ENCODE measurements at regions not wholly inside any gene's neighbourhood (a gene's known extent, or its start where the extent isn't known, plus 50 kb on each side); places are given as distances from the start of the nearest gene placed in this dataset.
A peak's percentile ranks its signal among the peaks of the same experiment; 100 is the strongest.

- peak in 1 of 5 donors; percentile 44 for DNase-seq
- Histone ChIP-seq H3K27me3 (peaks cover 0 to 20% (median 0%) of the 10 kb centered on the region in 9 donors), H3K9me3 (peaks cover 0 to 5% (median 0%) of the 10 kb centered on the region in 12 donors), H3K27ac (no peak overlapping the region), H3K36me3 (no peaks in the 10 kb centered on the region), H3K4me3 (no peak overlapping the region), H3K4me1 (peaks cover 0 to 5% (median 0%) of the 10 kb centered on the region in 12 donors)
- intact Hi-C loops (cut with DNase I): no loop called here
- no peak for ATAC-seq
- TF ChIP-seq, protein P1, sequence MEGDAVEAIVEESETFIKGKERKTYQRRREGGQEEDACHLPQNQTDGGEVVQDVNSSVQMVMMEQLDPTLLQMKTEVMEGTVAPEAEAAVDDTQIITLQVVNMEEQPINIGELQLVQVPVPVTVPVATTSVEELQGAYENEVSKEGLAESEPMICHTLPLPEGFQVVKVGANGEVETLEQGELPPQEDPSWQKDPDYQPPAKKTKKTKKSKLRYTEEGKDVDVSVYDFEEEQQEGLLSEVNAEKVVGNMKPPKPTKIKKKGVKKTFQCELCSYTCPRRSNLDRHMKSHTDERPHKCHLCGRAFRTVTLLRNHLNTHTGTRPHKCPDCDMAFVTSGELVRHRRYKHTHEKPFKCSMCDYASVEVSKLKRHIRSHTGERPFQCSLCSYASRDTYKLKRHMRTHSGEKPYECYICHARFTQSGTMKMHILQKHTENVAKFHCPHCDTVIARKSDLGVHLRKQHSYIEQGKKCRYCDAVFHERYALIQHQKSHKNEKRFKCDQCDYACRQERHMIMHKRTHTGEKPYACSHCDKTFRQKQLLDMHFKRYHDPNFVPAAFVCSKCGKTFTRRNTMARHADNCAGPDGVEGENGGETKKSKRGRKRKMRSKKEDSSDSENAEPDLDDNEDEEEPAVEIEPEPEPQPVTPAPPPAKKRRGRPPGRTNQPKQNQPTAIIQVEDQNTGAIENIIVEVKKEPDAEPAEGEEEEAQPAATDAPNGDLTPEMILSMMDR (IDR thresholded peaks at IDR 0.05): no peak
- no peak for TF ChIP-seq POLR2A (IDR thresholded peaks at IDR 0.05)
- 75 to 85% (median 80%) methylated on average over 9 to 11 of the region's 11 CpGs for WGBS, 4 donors
Observed at GRCh38 chr2:240203788-240204270, 63.4 kb upstream of the OTOS start.

DNA sequence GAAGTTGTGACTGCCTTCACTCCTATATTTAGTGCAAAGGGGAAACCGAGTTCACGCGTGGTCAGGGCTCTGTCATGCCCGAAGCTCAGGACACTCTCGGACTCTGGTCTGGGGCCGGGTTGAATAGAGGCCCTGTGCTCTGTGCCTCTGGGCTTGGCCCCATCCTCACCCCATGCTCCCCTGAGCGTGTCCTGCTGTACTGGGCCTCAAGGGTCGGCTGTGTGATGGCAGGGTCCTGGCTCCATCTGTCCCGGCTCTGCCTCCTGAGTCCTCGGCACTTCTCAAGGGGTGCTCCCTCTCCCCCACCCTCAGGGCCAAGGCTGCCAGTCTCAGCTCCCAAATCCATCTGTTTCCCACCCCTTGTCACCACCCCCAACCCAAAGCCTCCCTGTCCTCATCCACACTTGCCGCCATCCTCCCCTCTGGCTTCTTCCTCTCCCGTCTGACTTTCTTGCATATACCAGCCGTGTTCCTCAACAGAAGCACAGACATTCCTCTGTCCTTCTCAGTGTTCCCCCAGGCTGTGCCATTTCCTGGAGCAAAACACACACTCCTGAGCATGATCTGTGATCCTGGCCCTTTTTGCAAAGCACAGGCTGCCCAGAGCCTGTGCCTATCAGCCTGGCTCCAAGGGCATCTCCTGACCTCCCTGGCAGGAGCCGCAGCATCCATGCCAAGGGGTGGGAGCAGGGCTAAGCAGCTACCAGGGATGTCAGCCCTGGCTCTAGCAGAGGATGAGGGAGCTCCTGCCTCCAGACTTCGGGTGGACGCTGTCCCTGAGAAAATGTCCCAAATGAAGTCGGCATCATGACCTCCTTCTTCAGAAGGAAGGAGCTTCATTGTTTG lies 64.2 kb upstream of the OTOS start:
- Histone ChIP-seq H3K27me3 (peaks cover 0 to 20% (median 0%) of the 10 kb centered on the region in 9 donors), H3K4me3 (no peak overlapping the region), H3K27ac (no peak overlapping the region), H3K4me1 (peaks cover 0 to 5% (median 0%) of the 10 kb centered on the region in 12 donors), H3K36me3 (no peaks in the 10 kb centered on the region), H3K9me3 (peaks cover 0 to 5% (median 0%) of the 10 kb centered on the region in 12 donors)
- TF ChIP-seq POLR2A (IDR thresholded peaks at IDR 0.05): no peak
- DNase-seq (peak in 3 of 5 donors; percentile 20 to 53 (median 50)), ATAC-seq (peak; percentile 48 to 79 (median 72))
- 67 to 77% (median 75%) methylated on average over 17 of the region's 17 CpGs for WGBS, 4 donors
- intact Hi-C loops (cut with DNase I): no loop called here

GRCh38 chr2:240205348-240205747 lies 64.9 kb upstream of the OTOS start:
- Histone ChIP-seq H3K27ac (no peak overlapping the region), H3K27me3 (peaks cover 0 to 20% (median 0%) of the 10 kb centered on the region in 9 donors), H3K9me3 (peaks cover 0 to 5% (median 0%) of the 10 kb centered on the region in 12 donors), H3K4me3 (no peak overlapping the region), H3K4me1 (peaks cover 0 to 5% (median 0%) of the 10 kb centered on the region in 12 donors), H3K36me3 (no peaks in the 10 kb centered on the region)
- intact Hi-C loops (cut with DNase I): no loop called here
- DNase-seq: peak in 1 of 5 donors; percentile 57
- peak in 1 of 4 donors; percentile 24 for ATAC-seq
- TF ChIP-seq, protein P1 (IDR thresholded peaks at IDR 0.05): no peak
- TF ChIP-seq POLR2A (IDR thresholded peaks at IDR 0.05): no peak
- 34 to 46% (median 37%) methylated on average over 3 of the region's 3 CpGs for WGBS, 4 donors

- WGBS, 4 donors: 28 to 42% (median 31%) methylated on average over 2 of the region's 2 CpGs
- peaks cover 0 to 5% (median 0%) of the 10 kb centered on the region in 12 donors for H3K9me3 ChIP-seq
- TF ChIP-seq, protein P1 (IDR thresholded peaks at IDR 0.05): no peak
- TF ChIP-seq POLR2A (IDR thresholded peaks at IDR 0.05): no peak
- H3K27ac ChIP-seq: no peak overlapping the region
- H3K4me1 ChIP-seq: peaks cover 0 to 2% (median 0%) of the 10 kb centered on the region in 12 donors
- peaks cover 0 to 20% (median 0%) of the 10 kb centered on the region in 9 donors for H3K27me3 ChIP-seq
- no peaks in the 10 kb centered on the region for H3K36me3 ChIP-seq
- intact Hi-C loops (cut with DNase I): no loop called here
- no peak for ATAC-seq
- DNase-seq: no peak
- H3K4me3 ChIP-seq: no peak overlapping the region
Observed at GRCh38 chr2:240205772-240206171, 65.3 kb upstream of the OTOS start.

Data from heart left ventricle (tissue), 16 donors.